ENCODE measurements at regions not wholly inside any gene's neighbourhood (a gene's known extent, or its start where the extent isn't known, plus 50 kb on each side); places are given as distances from the start of the nearest gene placed in this dataset.
"Not testable (repeated sequence)": the region's sequence is repeated elsewhere in the genome, so short reads cannot be mapped to it uniquely, and the experiment has no call there.

- no peak for TF ChIP-seq CTCF (IDR thresholded peaks at IDR 0.05; ENCODE audit: control extremely low read depth, extremely low read depth)
- H3K9ac ChIP-seq (ENCODE audit: insufficient read depth in 1 of 2, low read length in 2 of 2), result no peak overlapping the region
- H3K36me3 ChIP-seq (ENCODE audit: control insufficient read depth in 4 of 4, insufficient read depth in 4 of 4, low read length in 4 of 4), result no peaks in the 10 kb centered on the region
- DNase-seq (no peak), ATAC-seq (ENCODE audit: insufficient read depth, low FRiP score) (no peak)
- H3K27ac ChIP-seq (ENCODE audit: low read depth in 1 of 2, low read length in 1 of 2), result no peak overlapping the region
- WGBS, 2 donors, result 91 to 95% methylated on average over 1 of the region's 1 CpG
- H3K4me3 ChIP-seq, result no peak overlapping the region
- H3K27me3 ChIP-seq (ENCODE audit: control insufficient read depth in 3 of 3, insufficient read depth in 3 of 3, low read length in 2 of 3), result no peaks in the 10 kb centered on the region
- H3K4me1 ChIP-seq (ENCODE audit: control insufficient read depth in 5 of 5, insufficient read depth in 5 of 5, low read length in 5 of 5), result no peaks in the 10 kb centered on the region
- H3K9me3 ChIP-seq (ENCODE audit: control insufficient read depth in 4 of 4, insufficient read depth in 3 of 4, low read length in 3 of 4), result no peaks in the 10 kb centered on the region
Measured at GRCh38 chr12:73984552-73984951, 553.1 kb upstream of the ATXN7L3B start.

- WGBS, 2 donors, result 64 to 71% methylated on average over 3 of the region's 3 CpGs
- ATAC-seq (ENCODE audit: insufficient read depth, low FRiP score), result no peak
- H3K4me3 ChIP-seq, result no peak overlapping the region
Measured at GRCh38 chr12:73991138-73991537, 546.5 kb upstream of the ATXN7L3B start.

GRCh38 chr12:73998894-73999293 is 538.7 kb upstream of the ATXN7L3B start:
- Histone ChIP-seq H3K36me3 (ENCODE audit: control insufficient read depth in 4 of 4, insufficient read depth in 4 of 4, low read length in 4 of 4) (no peaks in the 10 kb centered on the region), H3K27me3 (ENCODE audit: control insufficient read depth in 3 of 3, insufficient read depth in 3 of 3, low read length in 2 of 3) (no peaks in the 10 kb centered on the region), H3K9me3 (ENCODE audit: control insufficient read depth in 4 of 4, insufficient read depth in 3 of 4, low read length in 3 of 4) (no peaks in the 10 kb centered on the region), H3K4me3 (no peak overlapping the region), H3K9ac (ENCODE audit: insufficient read depth in 1 of 2, low read length in 2 of 2) (no peak overlapping the region), H3K4me1 (ENCODE audit: control insufficient read depth in 5 of 5, insufficient read depth in 5 of 5, low read length in 5 of 5) (no peaks in the 10 kb centered on the region), H3K27ac (ENCODE audit: low read depth in 1 of 2, low read length in 1 of 2) (no peak overlapping the region)
- 68 to 69% methylated on average over 1 of the region's 1 CpG for WGBS, 2 donors
- TF ChIP-seq CTCF (IDR thresholded peaks at IDR 0.05; ENCODE audit: control extremely low read depth, extremely low read depth), result no peak
- DNase-seq (no peak), ATAC-seq (ENCODE audit: insufficient read depth, low FRiP score) (no peak)

More at GRCh38 chr12:73991138-73991537, 546.5 kb upstream of the ATXN7L3B start:
- H3K27me3 ChIP-seq (ENCODE audit: control insufficient read depth in 3 of 3, insufficient read depth in 3 of 3, low read length in 2 of 3), result no peaks in the 10 kb centered on the region
- no peaks in the 10 kb centered on the region for H3K9me3 ChIP-seq (ENCODE audit: control insufficient read depth in 4 of 4, insufficient read depth in 3 of 4, low read length in 3 of 4)
- no peak for DNase-seq
- TF ChIP-seq CTCF (IDR thresholded peaks at IDR 0.05; ENCODE audit: control extremely low read depth, extremely low read depth), result no peak
- no peak overlapping the region for H3K27ac ChIP-seq (ENCODE audit: low read depth in 1 of 2, low read length in 1 of 2)
- no peaks in the 10 kb centered on the region for H3K36me3 ChIP-seq (ENCODE audit: control insufficient read depth in 4 of 4, insufficient read depth in 4 of 4, low read length in 4 of 4)
- H3K9ac ChIP-seq (ENCODE audit: insufficient read depth in 1 of 2, low read length in 2 of 2), result no peak overlapping the region
- no peaks in the 10 kb centered on the region for H3K4me1 ChIP-seq (ENCODE audit: control insufficient read depth in 5 of 5, insufficient read depth in 5 of 5, low read length in 5 of 5)

- H3K27me3 ChIP-seq (ENCODE audit: control insufficient read depth in 3 of 3, insufficient read depth in 3 of 3, low read length in 2 of 3), result no peaks in the 10 kb centered on the region
- H3K27ac ChIP-seq (ENCODE audit: low read depth in 1 of 2, low read length in 1 of 2), result no peak overlapping the region
- no peak overlapping the region for H3K9ac ChIP-seq (ENCODE audit: insufficient read depth in 1 of 2, low read length in 2 of 2)
- DNase-seq, result no peak
- WGBS, 2 donors, result 92 to 93% methylated on average over 5 of the region's 5 CpGs
- no peaks in the 10 kb centered on the region for H3K36me3 ChIP-seq (ENCODE audit: control insufficient read depth in 4 of 4, insufficient read depth in 4 of 4, low read length in 4 of 4)
- no peaks in the 10 kb centered on the region for H3K4me1 ChIP-seq (ENCODE audit: control insufficient read depth in 5 of 5, insufficient read depth in 5 of 5, low read length in 5 of 5)
- no peaks in the 10 kb centered on the region for H3K9me3 ChIP-seq (ENCODE audit: control insufficient read depth in 4 of 4, insufficient read depth in 3 of 4, low read length in 3 of 4)
- no peak overlapping the region for H3K4me3 ChIP-seq
- no peak for TF ChIP-seq CTCF (IDR thresholded peaks at IDR 0.05; ENCODE audit: control extremely low read depth, extremely low read depth)
- ATAC-seq (ENCODE audit: insufficient read depth, low FRiP score), result no peak
Measured at GRCh38 chr12:74015118-74015517, 522.5 kb upstream of the ATXN7L3B start.

- not testable (repeated sequence) for H3K4me1 ChIP-seq (ENCODE audit: control insufficient read depth in 5 of 5, insufficient read depth in 5 of 5, low read length in 5 of 5); ATAC-seq (ENCODE audit: insufficient read depth, low FRiP score); H3K27ac ChIP-seq (ENCODE audit: low read depth in 1 of 2, low read length in 1 of 2); H3K9ac ChIP-seq (ENCODE audit: insufficient read depth in 1 of 2, low read length in 2 of 2); DNase-seq; H3K9me3 ChIP-seq (ENCODE audit: control insufficient read depth in 4 of 4, insufficient read depth in 3 of 4, low read length in 3 of 4); H3K4me3 ChIP-seq; H3K27me3 ChIP-seq (ENCODE audit: control insufficient read depth in 3 of 3, insufficient read depth in 3 of 3, low read length in 2 of 3); H3K36me3 ChIP-seq (ENCODE audit: control insufficient read depth in 4 of 4, insufficient read depth in 4 of 4, low read length in 4 of 4)
- 93 to 95% methylated on average over 5 of the region's 5 CpGs for WGBS, 2 donors
Measured at GRCh38 chr12:74016324-74016723, 521.3 kb upstream of the ATXN7L3B start.
